Smooth muscle cell (in vitro differentiated cells): ENCODE measurements at regions not wholly inside any gene's neighbourhood (a gene's known extent, or its start where the extent isn't known, plus 50 kb on each side); places are given as distances from the start of the nearest gene placed in this dataset.

Experiments
- DNase-seq: peaks from one replicate; lab custom pipeline; 2025; ENCODE audit not compliant: unreplicated experiment; lab: John Stamatoyannopoulos, UW
- H2AFZ ChIP-seq: fragments of 200-600 bp; sonication (generic); 2 replicates; pipeline ENCODE4 v1.6.0; 2016; ENCODE audit warnings: antibody characterized with exemption, low read depth, mild to moderate bottlenecking
- H3F3A ChIP-seq: fragments of 200-600 bp; sonication (generic); 2 replicates; pipeline ENCODE4 v1.6.0; 2017; ENCODE audit warnings: antibody characterized with exemption, low read depth
- H3K27ac ChIP-seq: fragments of 200-600 bp; sonication (generic); 2 replicates; pipeline ENCODE4 v1.5.1; 2016; ENCODE audit warnings: low read depth, mild to moderate bottlenecking
- H3K27me3 ChIP-seq: fragments of 200-600 bp; sonication (generic); 2 replicates; pipeline ENCODE4 v1.6.1; 2016; ENCODE audit warnings: low read depth, mild to moderate bottlenecking
- H3K36me3 ChIP-seq: fragments of 200-600 bp; sonication (generic); 2 replicates; pipeline ENCODE4 v1.5.1; 2016; ENCODE audit warnings: low read depth
- H3K4me1 ChIP-seq: fragments of 200-600 bp; sonication (generic); 2 replicates; pipeline ENCODE4 v1.5.1; 2016; ENCODE audit warnings: low read depth
- H3K4me2 ChIP-seq: fragments of 200-600 bp; sonication (generic); 2 replicates; pipeline ENCODE4 v1.6.0; 2016; ENCODE audit warnings: mild to moderate bottlenecking
- H3K4me3 ChIP-seq: fragments of 200-600 bp; sonication (generic); 2 replicates; pipeline ENCODE4 v1.5.1; 2016; ENCODE audit warnings: mild to moderate bottlenecking
- H3K79me2 ChIP-seq: fragments of 200-600 bp; sonication (generic); 2 replicates; pipeline ENCODE4 v1.6.0; 2016; ENCODE audit warnings: low read depth, mild to moderate bottlenecking
- H3K9ac ChIP-seq: fragments of 200-600 bp; sonication (generic); 2 replicates; pipeline ENCODE4 v1.6.0; 2016; ENCODE audit warnings: low read depth
- H3K9me3 ChIP-seq: fragments of 200-600 bp; sonication (generic); replicated peaks from 2 replicates; pipeline ENCODE4 v1.5.1; 2016; ENCODE audit warnings: low read depth
- H4K20me1 ChIP-seq: fragments of 200-600 bp; sonication (generic); 2 replicates; pipeline ENCODE4 v1.6.0; 2016; ENCODE audit warnings: low read depth
- WGBS: methylation state at CpG from one replicate; pipeline ENCODE4 v1.1.7; 2016; ENCODE audit warnings: low lambda C conversion rate; 5-methylcytosine and 5-hydroxymethylcytosine counted together
- TF ChIP-seq, protein P1 (sequence below): fragments of 200-600 bp; sonication (generic); IDR thresholded peaks from 2 replicates; pipeline ENCODE4 v1.5.1; 2017; ENCODE audit warnings: borderline replicate concordance, mild to moderate bottlenecking, antibody characterized with exemption; ENCODE audit not compliant: insufficient read depth, poor library complexity, severe bottlenecking

DNA sequence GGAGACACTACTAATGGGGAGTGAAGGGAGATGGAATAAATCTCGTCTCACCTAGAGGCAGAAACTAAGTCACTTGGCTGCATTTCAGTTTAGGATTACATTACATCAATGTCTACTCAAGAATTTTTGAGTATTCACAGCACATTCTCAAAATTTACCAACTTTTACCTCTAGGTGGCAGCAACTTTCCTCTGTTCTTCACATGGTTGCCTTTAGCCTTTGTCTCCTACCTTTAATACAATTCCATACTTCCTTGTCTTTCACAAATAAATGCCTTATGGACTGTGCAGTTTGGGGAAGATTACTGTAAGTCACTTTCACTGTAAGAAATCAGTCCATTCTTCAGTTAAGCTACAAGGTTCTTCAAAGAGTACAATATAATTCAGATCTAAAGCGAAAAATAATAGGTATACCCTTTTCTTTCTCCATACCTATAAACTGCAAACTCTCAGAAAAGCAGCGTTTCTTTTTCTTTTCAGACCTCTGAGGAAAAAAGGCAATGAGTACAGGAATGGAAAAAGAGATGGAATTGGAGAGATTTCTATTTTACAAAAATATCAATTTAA lies 379.4 kb downstream of the KLF12 start:
- TF ChIP-seq, protein P1, sequence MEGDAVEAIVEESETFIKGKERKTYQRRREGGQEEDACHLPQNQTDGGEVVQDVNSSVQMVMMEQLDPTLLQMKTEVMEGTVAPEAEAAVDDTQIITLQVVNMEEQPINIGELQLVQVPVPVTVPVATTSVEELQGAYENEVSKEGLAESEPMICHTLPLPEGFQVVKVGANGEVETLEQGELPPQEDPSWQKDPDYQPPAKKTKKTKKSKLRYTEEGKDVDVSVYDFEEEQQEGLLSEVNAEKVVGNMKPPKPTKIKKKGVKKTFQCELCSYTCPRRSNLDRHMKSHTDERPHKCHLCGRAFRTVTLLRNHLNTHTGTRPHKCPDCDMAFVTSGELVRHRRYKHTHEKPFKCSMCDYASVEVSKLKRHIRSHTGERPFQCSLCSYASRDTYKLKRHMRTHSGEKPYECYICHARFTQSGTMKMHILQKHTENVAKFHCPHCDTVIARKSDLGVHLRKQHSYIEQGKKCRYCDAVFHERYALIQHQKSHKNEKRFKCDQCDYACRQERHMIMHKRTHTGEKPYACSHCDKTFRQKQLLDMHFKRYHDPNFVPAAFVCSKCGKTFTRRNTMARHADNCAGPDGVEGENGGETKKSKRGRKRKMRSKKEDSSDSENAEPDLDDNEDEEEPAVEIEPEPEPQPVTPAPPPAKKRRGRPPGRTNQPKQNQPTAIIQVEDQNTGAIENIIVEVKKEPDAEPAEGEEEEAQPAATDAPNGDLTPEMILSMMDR: peak; percentile 73
- H3K9ac ChIP-seq: no peak overlapping the region
- no peaks in the 10 kb centered on the region for H3F3A ChIP-seq
- H3K27ac ChIP-seq: no peak overlapping the region
- no peak overlapping the region for H2AFZ ChIP-seq
- no peaks in the 10 kb centered on the region for H3K27me3 ChIP-seq
- no peaks in the 10 kb centered on the region for H3K9me3 ChIP-seq
- DNase-seq: no peak
- WGBS: 60% methylated on average over 3 of the region's 3 CpGs
- H3K4me1 ChIP-seq: no peaks in the 10 kb centered on the region
- no peaks in the 10 kb centered on the region for H4K20me1 ChIP-seq
- H3K79me2 ChIP-seq: no peaks in the 10 kb centered on the region
- H3K4me2 ChIP-seq: no peak overlapping the region
- H3K36me3 ChIP-seq: no peaks in the 10 kb centered on the region
- no peak overlapping the region for H3K4me3 ChIP-seq

- Histone ChIP-seq H3K27me3 (no peaks in the 10 kb centered on the region), H3F3A (no peaks in the 10 kb centered on the region), H3K36me3 (no peaks in the 10 kb centered on the region), H2AFZ (no peak overlapping the region), H4K20me1 (no peaks in the 10 kb centered on the region), H3K9ac (no peak overlapping the region), H3K4me3 (no peak overlapping the region), H3K79me2 (no peaks in the 10 kb centered on the region), H3K27ac (no peak overlapping the region), H3K9me3 (no peaks in the 10 kb centered on the region), H3K4me1 (peaks cover 5% of the 10 kb centered on the region), H3K4me2 (no peak overlapping the region)
- no peak for DNase-seq
- 55% methylated on average over 4 of the region's 4 CpGs for WGBS
- TF ChIP-seq, protein P1: no peak
Observed at GRCh38 chr13:73754241-73754640, 380.0 kb downstream of the KLF12 start.

DNA sequence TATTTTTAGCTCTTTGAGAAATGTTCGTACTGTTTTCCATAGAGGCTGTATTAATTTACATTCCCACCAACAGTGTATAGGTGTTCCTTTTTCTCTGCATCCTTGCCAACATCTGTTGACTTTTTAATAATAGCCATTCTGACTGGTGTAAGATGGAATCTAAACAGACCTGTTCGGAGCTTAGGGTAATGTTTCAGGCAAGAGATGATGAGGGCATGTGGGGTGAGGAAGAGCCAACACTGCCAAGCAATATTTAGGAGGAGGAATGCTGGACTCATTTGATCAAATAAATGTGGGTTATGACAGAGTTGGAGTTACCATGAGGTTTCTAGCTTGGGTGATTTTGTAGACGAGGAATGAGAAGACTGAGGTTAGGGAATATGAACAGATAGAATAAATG lies 382.9 kb downstream of the KLF12 start:
- Histone ChIP-seq H2AFZ (no peak overlapping the region), H3K27me3 (no peaks in the 10 kb centered on the region), H3K79me2 (no peaks in the 10 kb centered on the region), H3K9ac (no peak overlapping the region), H3K9me3 (no peaks in the 10 kb centered on the region), H3F3A (no peaks in the 10 kb centered on the region), H3K4me3 (no peak overlapping the region), H3K36me3 (no peaks in the 10 kb centered on the region), H3K4me2 (no peak overlapping the region), H3K4me1 (peaks cover 5% of the 10 kb centered on the region), H4K20me1 (no peaks in the 10 kb centered on the region), H3K27ac (no peak overlapping the region)
- DNase-seq: no peak
- TF ChIP-seq, protein P1: no peak
- 91% methylated on average over 3 of the region's 3 CpGs for WGBS

DNA sequence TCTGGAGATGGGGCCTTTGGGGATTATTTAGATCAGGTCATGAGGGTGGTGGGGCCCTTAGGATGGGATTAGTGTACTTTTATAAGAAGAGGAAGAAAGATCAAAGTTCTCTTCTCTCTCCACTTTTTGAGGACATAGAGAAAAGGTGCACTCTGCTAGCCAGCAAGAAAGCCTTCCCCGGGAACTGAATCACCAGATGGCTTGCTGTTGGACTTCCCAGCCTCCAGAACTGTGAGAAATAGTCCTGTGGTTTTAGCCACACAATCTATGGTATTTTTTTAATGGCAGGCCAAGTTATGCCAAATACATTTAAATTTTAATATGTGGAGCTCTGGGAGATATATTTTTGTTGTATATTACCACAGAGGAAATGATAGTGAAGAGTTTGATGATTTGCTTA lies 385.8 kb downstream of the KLF12 start:
- no peak overlapping the region for H3K27ac ChIP-seq
- H2AFZ ChIP-seq: no peak overlapping the region
- TF ChIP-seq, protein P1: no peak
- no peak overlapping the region for H3K4me3 ChIP-seq
- H3K79me2 ChIP-seq: no peaks in the 10 kb centered on the region
- H4K20me1 ChIP-seq: no peaks in the 10 kb centered on the region
- H3F3A ChIP-seq: no peaks in the 10 kb centered on the region
- H3K9ac ChIP-seq: no peak overlapping the region
- WGBS: 100% methylated on average over 1 of the region's 1 CpG
- no peak for DNase-seq
- H3K4me2 ChIP-seq: no peak overlapping the region
- peaks cover 5% of the 10 kb centered on the region for H3K4me1 ChIP-seq
- H3K27me3 ChIP-seq: no peaks in the 10 kb centered on the region
- H3K36me3 ChIP-seq: no peaks in the 10 kb centered on the region
- no peaks in the 10 kb centered on the region for H3K9me3 ChIP-seq
